ENCODE measurements at regions not wholly inside any gene's neighbourhood (a gene's known extent, or its start where the extent isn't known, plus 50 kb on each side); places are given as distances from the start of the nearest gene placed in this dataset.

DNA sequence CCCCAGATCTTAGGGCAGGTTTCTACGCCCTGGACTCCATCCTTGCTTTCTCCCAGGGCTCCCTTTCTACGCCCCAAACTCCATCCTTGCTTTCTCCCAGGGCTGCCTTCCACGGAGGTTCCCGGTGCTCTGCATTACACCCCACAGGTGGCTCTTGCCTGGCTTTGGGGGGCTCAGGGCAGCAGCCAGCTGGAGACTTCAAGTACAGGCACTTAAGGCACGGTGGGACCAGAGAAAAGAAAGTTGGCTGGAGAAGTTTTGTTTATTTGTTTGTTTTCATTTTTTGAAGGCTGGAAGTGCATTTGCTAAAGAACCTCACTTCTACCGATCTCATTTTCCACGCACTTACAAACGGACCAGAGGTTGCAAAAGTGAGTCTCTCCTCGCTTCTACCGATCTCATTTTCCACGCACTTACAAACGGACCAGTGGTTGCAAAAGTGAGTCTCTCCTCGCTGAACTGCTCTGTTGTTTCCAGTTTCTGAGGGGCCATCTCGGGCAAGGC lies 103.8 kb upstream of the MED13L start:
- no peaks in the 10 kb centered on the region for H3K9me3 Mint-ChIP-seq
- H3K4me3 Mint-ChIP-seq, result no peak overlapping the region

DNA sequence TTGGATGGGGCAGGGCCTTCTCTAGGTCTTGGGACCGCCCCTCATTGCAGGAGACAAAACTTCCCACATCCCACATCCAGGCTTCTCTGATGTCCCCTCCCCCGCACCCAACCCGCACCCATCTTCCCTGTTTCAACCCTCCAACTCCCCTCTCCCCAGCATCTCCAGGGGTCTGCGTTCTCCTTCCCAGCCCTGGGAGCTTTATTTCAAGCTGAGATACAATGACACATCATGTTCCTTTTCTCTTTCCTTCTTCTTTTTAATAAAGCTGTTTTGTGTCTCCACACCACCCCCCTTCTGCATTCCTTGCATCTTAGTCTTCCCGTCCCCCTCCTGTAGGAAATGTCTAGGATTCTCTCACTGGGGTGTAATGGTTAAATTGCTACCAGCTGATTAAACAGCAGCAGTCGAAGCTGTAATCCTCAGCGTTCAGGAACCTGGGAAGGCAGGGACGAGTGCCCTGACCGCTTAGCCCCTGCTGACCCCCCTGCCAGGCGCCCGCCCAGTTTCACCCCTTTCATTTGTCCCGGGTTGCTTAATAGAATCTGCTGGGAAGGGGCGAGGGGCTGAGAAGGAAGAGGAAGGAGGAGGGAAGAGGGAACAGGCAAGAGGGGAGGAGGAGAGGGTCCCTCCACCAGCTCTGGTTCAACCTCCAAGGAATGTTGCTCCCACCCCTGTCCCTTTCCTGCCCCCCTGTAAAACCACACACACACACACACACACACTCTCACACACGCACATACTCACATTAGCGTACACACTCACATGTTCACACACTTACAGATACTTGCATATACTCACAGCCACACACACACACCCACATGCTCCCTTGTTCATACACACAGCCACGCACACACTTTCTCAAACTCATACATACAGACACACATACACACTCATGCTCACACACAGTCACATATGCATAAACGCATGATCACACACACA lies 104.5 kb upstream of the MED13L start:
- Mint-ChIP-seq H3K36me3 (ENCODE audit: low read depth) (no peaks in the 10 kb centered on the region), H3K27ac (no peak overlapping the region), H3K4me1 (ENCODE audit: low read depth) (no peaks in the 10 kb centered on the region), H3K27me3 (peaks cover 2% of the 10 kb centered on the region), H3K9me3 (no peaks in the 10 kb centered on the region), H3K4me3 (no peak overlapping the region)
- no peak for ATAC-seq
- ChIA-PET CTCF (no interaction called here), POLR2A (interaction anchor here (1.1 kb wide), 1 partner anchor 179 kb away, joined by 4 read pairs; no protein-coding TSS in a partner anchor)
- no peak for DNase-seq
- intact Hi-C loops (cut with micrococcal nuclease), result no loop called here
- TF ChIP-seq, protein P1, sequence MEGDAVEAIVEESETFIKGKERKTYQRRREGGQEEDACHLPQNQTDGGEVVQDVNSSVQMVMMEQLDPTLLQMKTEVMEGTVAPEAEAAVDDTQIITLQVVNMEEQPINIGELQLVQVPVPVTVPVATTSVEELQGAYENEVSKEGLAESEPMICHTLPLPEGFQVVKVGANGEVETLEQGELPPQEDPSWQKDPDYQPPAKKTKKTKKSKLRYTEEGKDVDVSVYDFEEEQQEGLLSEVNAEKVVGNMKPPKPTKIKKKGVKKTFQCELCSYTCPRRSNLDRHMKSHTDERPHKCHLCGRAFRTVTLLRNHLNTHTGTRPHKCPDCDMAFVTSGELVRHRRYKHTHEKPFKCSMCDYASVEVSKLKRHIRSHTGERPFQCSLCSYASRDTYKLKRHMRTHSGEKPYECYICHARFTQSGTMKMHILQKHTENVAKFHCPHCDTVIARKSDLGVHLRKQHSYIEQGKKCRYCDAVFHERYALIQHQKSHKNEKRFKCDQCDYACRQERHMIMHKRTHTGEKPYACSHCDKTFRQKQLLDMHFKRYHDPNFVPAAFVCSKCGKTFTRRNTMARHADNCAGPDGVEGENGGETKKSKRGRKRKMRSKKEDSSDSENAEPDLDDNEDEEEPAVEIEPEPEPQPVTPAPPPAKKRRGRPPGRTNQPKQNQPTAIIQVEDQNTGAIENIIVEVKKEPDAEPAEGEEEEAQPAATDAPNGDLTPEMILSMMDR (IDR thresholded peaks at IDR 0.05), result no peak

More for the DNA sequence above, 103.8 kb upstream of the MED13L start:
- intact Hi-C loops (cut with micrococcal nuclease), result no loop called here
- no peak overlapping the region for H3K27ac Mint-ChIP-seq
- H3K27me3 Mint-ChIP-seq, result peaks cover 2% of the 10 kb centered on the region
- H3K4me1 Mint-ChIP-seq (ENCODE audit: low read depth), result peaks cover 6% of the 10 kb centered on the region
- DNase-seq, result no peak
- H3K36me3 Mint-ChIP-seq (ENCODE audit: low read depth), result no peaks in the 10 kb centered on the region
- ChIA-PET POLR2A (interaction anchor here (1.1 kb wide), 1 partner anchor 180 kb away, joined by 4 read pairs; no protein-coding TSS in a partner anchor), CTCF (no interaction called here)
- ATAC-seq, result no peak
- TF ChIP-seq, protein P1 (IDR thresholded peaks at IDR 0.05), result no peak

GRCh38 chr12:116382686-116383530 lies 105.4 kb upstream of the MED13L start:
- POLR2A ChIA-PET, result no interaction called here
- Mint-ChIP-seq H3K4me3 (no peak overlapping the region), H3K27me3 (peaks cover 2% of the 10 kb centered on the region), H3K4me1 (ENCODE audit: low read depth) (no peaks in the 10 kb centered on the region), H3K9me3 (no peaks in the 10 kb centered on the region), H3K27ac (no peak overlapping the region), H3K36me3 (ENCODE audit: low read depth) (no peaks in the 10 kb centered on the region)
- ATAC-seq (no peak), DNase-seq (no peak)
- CTCF ChIA-PET, result no interaction called here
- intact Hi-C loops (cut with micrococcal nuclease), result no loop called here
- TF ChIP-seq, protein P1 (IDR thresholded peaks at IDR 0.05), result no peak

- no peaks in the 10 kb centered on the region for H3K4me1 Mint-ChIP-seq (ENCODE audit: low read depth)
- CTCF ChIA-PET, result no interaction called here
- no peaks in the 10 kb centered on the region for H3K36me3 Mint-ChIP-seq (ENCODE audit: low read depth)
- H3K4me3 Mint-ChIP-seq, result no peak overlapping the region
- H3K9me3 Mint-ChIP-seq, result no peaks in the 10 kb centered on the region
- no peak overlapping the region for H3K27ac Mint-ChIP-seq
- TF ChIP-seq, protein P1 (IDR thresholded peaks at IDR 0.05), result no peak
- ATAC-seq, result no peak
- no peak for DNase-seq
- intact Hi-C loops (cut with micrococcal nuclease), result no loop called here
- POLR2A ChIA-PET, result no interaction called here
- peaks cover 2% of the 10 kb centered on the region for H3K27me3 Mint-ChIP-seq
These were observed 106.7 kb upstream of the MED13L start for GRCh38 chr12:116384175-116384574.
